Muscle of arm (tissue), 1 donor: ENCODE measurements at regions not wholly inside any gene's neighbourhood (a gene's known extent, or its start where the extent isn't known, plus 50 kb on each side); places are given as distances from the start of the nearest gene placed in this dataset.
"Not testable (repeated sequence)": the region's sequence is repeated elsewhere in the genome, so short reads cannot be mapped to it uniquely, and the experiment has no call there.

Experiments
- DNase-seq: peaks from one replicate; pipeline ENCODE4 v3.0.0-alpha.2; 2013

DNA sequence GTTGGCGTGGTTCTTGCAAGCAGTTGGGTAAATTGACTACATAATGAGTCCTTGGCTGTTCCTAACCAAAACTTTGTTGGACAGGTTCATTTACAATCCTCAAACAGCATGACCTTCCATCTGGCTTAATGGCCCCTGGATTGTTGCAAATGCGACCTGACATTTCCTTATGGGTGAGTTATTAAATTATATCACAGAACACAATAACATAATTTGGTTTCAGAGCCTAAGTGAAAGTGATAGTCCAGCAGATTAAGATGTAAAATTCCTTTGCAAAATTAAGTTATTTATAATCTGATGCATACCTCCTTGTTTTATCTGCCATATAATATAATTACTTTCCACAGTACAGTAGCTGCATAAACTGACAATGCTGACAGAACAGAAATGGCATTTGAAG lies 224.4 kb downstream of the TUSC1 start:
- DNase-seq, result no peak

DNA sequence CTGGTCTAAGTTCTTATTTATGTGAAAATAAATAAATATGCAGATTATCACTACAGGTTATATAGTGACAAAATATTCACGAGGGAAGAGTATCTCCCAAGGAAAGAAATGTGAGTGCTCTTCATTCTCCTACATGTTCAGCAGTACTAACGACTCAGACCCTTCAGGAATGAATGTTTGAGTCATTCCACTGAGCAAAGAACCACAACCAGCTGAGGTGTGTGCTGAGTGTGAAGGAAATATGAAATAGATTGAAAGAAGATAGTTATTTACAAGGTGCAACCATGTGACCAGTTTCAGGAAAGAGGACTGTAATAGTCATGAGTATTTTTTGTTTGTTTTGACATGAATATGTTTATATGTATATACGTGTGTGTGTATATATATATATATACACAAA lies 228.7 kb downstream of the TUSC1 start:
- no peak for DNase-seq

DNA sequence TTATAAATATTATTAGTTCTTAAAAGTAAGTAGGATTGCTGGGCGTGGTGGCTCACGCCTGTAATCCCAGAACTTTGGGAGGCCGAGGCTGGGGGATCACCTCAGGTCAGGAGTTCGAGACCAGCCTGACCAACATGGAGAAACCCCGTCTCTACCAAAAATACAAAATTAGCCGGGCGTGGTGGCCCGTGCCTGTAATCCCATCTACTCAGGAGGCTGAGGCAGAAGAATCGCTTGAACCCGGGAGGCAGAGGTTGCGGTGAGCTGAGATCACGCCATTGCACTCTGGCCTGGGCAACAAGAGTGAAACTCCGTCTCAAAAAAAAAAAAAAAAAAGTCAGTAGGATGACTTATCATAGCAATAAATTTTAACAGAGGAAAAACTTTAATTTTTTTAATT lies 232.5 kb downstream of the TUSC1 start:
- not testable (repeated sequence) for DNase-seq

DNA sequence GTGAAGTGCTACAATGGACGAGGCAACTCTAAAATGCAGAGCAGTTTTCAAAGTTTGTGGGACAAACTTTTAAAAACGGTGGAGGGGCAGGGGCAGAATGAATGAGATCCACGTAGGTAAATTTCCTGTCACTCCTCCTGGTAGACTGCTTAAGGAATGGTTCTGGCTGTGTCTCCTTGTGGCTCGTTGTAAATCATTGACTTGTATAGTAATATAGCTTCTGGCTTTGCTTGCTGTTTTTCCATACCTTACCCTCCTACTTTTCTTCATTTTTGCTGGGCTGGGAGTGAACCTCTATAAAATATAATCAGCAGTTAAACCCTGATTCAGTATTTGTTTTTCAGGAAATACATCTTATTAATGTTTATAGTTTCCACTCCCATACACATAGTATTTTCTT lies 235.7 kb downstream of the TUSC1 start:
- DNase-seq, result no peak

DNA sequence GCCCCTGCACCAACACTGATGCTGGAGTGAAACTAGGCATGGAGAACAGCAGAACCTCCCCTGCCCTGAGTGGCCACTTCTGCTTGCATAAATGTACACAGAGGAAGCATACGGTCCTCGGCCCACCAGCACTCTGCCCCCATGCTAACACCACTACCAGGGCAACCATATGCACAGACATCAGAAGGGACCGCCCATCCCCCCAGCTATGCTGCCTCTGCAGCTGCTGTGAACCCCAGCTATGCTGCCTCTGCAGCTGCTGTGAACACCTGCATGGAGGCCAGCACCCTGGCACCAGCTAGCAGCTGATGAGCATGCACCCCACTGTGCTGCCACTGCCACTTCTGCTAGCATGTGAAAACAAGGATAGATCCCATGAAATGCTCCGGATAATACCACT lies 250.3 kb downstream of the TUSC1 start:
- no peak for DNase-seq

DNA sequence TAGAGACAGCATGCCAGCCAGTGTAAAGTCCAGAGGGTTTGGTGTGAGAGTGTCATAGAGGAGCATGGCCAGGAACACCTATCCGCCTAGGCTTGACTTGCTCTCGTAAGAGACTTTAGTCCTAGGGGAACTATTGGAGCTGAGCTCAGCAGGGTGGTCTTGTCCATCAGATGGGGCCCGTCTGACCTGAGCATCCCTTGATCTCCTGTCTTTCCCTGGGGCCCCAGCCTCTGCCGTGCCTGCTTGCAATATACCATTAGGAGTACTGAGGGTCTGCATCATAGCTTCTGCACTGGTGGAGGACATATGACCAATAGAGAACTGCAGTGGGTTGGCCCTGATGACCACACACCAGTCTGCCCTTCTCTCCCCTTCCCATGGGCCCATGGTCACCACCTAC lies 251.0 kb downstream of the TUSC1 start:
- DNase-seq, result no peak

DNA sequence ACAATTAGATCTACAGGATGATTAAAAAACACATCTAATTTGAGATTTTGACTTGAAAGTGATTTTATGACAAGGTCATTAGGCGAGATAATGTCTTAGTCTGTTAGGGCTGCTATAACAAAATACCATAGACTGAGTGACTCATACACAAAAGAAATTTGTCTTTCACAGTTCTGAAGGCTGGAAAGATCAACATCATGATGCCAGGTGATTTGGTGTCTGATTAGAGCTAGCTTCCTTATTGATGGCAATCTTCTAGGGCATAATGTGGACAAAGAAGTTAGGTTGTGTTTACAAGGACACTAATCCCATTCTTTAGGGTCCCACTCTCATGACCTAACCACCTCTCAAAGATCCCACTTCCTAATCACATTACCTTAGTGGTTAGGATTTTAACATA lies 256.7 kb downstream of the TUSC1 start:
- no peak for DNase-seq

DNA sequence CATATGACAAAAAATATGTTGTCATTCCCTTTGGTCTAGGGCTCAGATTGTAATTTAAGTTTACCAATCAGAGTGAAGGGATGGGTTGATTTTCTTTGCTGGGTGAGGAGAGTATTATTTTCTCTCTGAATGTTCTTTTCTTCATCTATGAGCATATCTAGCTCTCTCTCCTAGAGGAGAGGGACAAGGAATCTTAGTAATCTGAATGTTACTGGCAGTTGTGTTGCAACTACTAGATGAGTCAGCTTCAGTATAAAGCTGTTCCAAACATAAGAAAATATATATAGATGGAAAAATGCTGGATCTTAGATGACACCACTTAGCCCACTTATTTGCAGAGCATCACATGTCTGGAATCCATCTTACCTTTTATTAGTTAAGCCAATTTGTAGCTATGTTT lies 259.3 kb downstream of the TUSC1 start:
- no peak for DNase-seq

DNA sequence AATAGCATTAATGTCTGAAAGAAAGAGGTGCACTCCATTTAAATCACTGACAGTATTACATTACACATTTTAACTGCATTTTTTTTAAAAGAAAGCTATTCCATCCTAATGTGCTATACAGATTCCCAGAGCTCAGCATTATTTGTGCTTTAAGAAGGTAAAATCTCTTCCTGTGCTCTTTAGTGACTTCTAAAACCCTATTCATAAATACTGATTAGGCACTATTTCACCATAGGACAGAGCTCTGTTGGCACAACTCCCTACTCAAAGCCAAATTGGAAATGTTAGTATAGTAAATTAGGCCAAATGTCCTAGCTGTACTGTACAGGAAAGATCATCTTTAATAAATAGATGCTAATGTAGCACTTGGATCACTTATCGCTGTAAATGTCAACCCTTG lies 262.5 kb downstream of the TUSC1 start:
- DNase-seq, result peak; percentile 2

DNA sequence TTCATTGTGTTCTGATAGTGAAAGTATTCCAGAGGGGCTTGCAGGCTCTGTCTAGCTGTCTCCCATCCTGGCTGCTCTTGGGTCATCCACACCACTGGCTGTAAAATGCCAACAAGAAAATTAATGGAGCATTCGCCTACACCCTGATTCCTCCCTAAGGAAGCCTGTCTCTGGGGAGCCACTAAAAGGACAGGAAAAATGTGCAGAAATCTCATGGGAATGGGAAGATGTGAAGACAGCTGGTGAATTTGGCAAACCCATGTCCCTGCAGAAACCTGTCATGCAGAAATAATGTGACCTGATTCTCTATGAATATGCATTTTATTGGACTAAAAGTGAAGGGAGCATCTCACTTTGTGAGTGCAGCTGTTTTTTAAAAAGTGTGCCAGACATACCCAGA lies 265.6 kb downstream of the TUSC1 start:
- DNase-seq, result no peak

DNA sequence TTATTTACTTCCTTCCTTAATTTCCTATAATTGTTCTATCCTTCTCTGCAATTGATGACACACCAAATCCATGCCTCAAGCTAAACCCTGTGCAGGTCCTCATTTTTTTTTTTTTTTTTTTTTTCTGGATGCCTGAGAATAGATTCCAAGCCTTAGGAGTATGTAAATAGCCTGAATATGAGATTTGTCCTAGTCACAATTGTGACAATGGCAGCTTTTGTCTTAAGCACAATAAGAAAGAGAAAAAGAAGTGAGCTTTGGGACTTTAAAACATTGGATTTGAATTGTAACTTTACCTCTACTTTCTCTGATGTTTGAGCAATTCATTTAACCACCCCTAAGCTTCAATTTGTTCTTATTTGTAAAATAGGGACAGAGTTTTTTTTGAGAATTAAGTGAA lies 280.5 kb downstream of the TUSC1 start:
- no peak for DNase-seq

DNA sequence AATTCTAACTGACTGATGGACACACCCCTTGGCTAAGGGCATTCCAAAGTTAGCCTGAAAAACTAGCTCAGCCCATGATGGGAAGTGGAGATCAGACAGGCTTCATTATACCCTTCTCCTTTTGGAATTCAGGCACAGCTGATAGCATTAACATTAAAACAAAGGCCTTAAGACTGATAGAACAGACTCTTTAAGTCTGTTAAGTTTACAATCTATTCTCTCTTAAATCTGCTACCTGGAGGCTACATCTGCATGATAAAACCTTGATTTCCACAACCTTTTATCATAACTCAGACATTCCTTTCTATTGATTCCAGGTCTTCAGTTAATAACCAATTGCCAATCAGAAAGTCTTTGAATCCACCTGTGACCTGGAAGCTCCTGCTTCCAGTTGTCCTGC lies 281.4 kb downstream of the TUSC1 start:
- no peak for DNase-seq

DNA sequence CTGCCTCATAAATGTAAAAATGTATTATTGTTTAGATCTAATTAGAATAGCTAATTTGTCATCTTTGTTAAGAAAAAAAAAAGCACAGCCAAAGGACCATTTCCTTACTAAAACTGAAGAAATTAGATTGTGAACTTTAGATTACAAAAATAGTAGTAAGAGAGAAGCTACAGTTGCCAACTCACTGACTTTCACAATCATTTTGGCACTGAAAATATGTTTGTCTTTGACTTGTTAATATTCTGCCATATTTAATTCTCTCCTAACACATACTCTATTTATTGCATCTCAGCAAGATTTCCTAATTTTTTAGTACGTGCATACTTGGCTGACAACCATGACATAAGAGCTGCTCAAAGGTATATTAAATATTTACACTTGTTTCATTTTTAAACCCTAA lies 297.1 kb downstream of the TUSC1 start:
- DNase-seq, result no peak

DNA sequence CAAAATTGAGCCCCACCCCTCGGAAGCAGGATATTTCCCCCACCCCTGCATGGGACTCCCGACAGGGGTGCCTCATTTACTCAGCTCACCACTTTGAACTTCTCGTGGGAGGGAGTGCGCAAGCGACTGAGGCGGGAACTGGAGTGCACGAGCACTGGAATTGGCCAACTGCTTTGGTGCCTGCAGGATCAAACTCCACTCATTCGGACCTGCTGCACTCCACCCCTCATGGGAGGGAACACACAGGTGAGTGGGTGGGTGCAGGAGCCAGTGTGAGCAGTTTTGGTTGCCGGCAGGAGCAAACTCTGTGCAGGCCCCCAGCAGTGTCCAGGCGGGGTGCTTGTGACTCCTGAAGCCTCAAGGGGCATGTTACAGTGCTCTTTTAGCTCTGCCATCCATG lies 301.2 kb downstream of the TUSC1 start:
- no peak for DNase-seq

DNA sequence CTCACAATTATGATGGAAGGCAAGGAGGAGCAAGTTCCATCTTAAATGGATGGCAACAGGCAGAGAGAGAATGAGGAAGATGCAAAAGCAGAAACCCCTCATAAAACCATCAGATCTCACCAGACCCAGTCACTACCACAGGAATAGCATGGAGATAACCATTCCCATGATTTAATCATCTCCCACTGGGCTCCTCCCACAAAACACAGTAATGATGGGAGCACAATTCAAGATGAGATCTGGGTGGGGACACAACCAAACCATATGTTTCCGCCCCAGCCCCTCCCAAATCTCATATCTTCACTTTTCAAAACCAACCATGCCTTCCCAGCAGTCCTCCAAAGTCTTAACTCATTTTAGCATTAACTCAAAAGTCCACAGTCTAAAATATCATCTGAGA lies 304.0 kb downstream of the TUSC1 start:
- DNase-seq, result no peak

DNA sequence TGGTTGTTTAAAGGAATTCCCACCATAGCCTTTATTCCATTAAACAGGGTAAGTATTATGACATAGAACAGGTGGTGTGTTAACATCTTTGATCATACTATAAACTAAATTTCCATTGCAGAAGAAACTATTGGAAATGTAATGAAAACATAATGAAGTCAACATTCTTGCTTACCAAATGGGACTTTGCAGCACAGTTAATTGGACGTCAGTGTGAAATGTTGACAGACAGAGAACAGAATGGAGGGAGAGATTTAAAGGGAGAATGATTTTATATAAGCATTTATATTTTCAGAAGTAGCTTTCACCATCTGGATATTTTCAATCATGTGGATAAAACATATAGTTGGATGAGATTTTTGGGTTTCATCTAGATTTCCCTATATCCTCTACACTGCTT lies 311.3 kb downstream of the TUSC1 start:
- no peak for DNase-seq

DNA sequence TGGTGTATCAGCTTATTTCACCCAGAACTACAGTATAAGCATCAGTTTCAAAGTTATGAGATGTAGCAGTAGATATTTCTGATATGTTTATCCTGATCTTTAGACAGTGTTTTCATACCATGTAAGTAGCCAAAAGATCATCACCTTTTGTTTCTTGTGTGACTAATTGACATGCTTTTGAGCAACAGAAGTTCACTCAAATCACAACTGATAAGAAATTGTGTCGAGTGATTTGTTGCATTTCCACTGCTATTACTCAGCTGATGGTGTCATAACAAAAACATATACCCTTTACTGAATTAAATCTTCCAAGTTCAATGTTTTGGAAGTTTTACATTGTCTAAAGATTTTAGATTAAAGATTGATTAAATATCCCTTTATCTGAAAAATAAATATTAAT lies 324.5 kb downstream of the TUSC1 start:
- DNase-seq, result no peak

DNA sequence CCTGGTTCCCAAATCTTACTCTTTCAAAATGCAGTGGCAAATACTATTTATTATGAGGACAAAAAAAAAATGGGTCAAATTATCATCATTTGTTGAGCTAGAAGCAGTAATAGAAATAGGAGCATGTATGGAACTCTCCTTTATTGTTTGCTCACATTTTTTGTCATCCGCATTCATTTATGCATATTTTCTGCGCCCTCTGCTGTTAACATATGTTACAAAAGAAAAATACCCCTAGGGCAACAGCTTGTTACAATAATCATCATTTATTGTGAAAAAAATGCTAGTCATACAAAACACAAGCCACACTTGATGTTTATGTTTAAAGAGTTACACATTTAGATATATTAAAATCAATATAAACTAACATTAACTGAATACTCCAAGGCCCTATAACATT lies 328.2 kb downstream of the TUSC1 start:
- DNase-seq, result no peak

DNA sequence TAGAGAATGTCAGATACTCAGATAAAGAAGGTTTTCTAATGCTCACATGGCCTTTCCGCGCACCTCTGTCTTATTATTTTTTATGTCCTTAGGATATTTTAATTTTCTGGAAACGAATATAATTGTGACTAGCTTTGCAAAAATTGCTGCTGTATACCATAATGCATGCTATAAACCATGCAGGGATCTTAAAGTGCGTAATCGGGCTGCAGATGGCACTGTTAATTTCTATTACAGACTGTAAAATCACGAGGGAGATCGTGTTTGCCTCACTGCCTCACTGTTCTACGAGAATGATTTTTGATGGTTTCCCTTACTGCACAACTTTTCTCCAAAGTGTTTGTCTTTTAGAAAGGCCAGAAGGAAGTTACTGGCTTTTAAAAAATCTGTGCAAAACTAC lies 356.1 kb downstream of the TUSC1 start:
- DNase-seq, result no peak

DNA sequence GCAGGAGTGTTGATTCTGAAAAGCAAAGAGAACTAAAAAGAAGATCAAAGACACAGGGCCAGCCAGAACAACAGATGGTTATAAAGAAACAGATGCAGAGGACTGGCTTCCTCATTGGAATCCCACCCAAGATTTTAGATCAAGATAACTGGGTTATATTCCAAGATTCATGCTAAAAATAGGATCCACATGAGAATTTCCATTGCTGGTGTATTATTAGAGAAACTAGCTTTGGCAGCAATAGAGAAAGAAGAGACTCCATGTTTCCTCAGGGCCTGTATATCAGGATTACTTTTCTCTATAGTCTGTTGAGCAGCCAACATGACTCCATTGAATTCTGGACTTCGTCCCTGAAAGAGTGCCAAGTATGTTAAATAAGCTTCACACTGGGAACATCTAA lies 367.3 kb downstream of the TUSC1 start:
- peak; percentile 31 for DNase-seq

DNA sequence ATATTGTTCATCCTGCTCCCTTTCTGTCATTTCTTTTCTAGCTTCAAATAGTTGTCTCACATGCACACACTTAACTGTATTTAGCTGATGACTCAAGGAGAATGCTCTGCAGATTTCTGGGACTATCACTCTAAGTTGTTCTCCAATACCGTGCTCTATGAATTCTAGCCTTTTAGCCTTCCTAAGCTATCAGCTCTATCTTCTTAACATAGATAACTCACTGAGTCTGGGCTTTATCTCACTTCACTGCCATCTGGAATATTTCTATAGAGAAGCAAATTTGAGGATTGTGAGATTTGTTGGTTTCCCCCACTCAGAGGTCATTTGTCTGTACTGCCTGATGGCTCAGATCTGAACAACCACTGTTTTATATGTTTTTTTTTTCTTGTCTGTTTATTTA lies 369.7 kb downstream of the TUSC1 start:
- DNase-seq, result no peak

DNA sequence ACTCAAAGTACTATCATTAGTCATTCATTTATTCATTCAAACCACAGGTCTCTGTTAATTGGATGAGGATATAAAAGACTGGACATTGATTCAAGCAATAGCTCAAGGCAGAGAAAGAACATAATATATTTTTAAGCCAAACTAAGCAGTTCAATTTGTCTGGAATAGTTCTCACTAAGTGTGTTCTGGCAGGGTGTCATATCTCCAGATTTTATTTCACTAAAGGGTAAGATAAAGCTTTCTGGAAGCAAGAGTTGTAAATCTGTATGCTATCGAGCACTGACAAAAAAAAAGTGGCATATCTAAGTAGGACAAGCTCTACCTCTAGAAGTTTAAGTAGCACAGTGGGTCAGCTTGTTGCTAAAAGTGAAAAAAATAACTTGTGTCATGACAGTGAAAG lies 375.6 kb downstream of the TUSC1 start:
- no peak for DNase-seq

DNA sequence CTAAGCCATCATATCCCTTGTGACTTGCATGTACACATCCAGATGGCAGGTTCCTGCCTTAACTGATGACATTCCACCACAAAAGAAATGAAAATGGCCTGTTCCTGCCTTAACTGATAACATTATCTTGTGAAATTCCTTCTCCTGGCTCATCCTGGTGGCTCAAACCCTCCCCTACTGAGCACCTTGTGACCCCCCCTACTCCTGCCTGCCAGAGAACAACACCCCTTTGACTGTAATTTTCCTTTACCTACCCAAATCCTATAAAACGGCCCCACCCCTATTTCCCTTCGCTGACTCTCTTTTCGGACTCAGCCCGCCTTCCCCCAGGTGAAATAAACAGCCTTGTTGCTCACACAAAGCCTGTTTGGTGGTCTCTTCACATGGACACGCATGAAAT lies 390.0 kb downstream of the TUSC1 start:
- DNase-seq, result not testable (repeated sequence)

DNA sequence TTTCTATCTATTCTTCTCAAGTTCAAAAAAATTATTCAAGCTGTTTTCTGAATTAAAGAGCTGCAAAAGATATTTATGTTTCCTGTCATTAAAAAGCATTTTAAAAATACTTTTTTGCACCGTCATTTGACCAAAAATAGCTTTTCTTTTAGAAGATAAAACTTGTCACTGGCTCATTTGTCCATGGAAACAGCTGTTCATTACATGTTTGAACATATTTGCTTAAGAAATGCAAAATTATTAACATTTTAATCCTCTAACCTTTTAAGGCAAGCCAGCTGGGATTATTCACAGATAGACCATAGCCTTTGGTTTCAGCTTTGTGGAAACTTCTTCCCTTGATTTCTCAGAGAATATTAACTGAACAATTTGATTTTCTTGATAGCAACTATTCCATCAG lies 393.9 kb downstream of the TUSC1 start:
- no peak for DNase-seq

DNA sequence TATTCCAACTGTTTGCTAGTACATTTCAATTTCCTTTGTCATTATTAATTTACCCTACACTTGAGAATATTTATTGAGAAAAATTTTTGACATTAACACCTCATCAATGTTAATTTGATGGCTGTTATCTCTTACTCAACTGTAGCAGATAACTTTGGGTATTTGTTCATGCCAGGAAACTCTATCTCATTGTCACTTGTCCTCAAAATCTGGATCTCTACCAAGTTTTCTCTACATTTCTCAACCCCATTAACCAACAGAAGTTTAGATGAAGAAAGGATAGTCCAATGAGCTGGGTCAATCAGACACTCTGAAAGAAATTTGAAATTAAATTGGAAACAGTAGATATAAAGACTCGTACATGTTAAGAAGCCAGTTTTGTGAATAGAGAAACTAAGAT lies 395.3 kb downstream of the TUSC1 start:
- no peak for DNase-seq
